ENCODE measurements at regions not wholly inside any gene's neighbourhood (a gene's known extent, or its start where the extent isn't known, plus 50 kb on each side); places are given as distances from the start of the nearest gene placed in this dataset.

GRCh38 chr4:153936121-153936520 is 147.2 kb upstream of the SFRP2 start:
- TF ChIP-seq CTCF (IDR thresholded peaks at IDR 0.05) (no peak), POLR2A (IDR thresholded peaks at IDR 0.05) (no peak)

All from thyroid gland (tissue), 4 donors.